Aorta (tissue), 5 donors: ENCODE measurements at regions not wholly inside any gene's neighbourhood (a gene's known extent, or its start where the extent isn't known, plus 50 kb on each side); places are given as distances from the start of the nearest gene placed in this dataset.

Experiments used
- ATAC-seq: fragments of 200-7000 bp; cut with Tn5 transposase; one replicate; pipeline ENCODE4 v1.9.1; 2022; ENCODE audit warnings: moderate library complexity; ENCODE audit not compliant: low FRiP score
- DNase-seq, 2 donors: peaks; one replicate each; pipeline ENCODE4 v3.0.0-alpha.2; 2020
- H3K27ac ChIP-seq, 2 donors: one replicate each; pipeline ENCODE4 v1.5.1; 2013; ENCODE audit warnings: low read length in 2 of 2, mild to moderate bottlenecking in 2 of 2, moderate library complexity in 2 of 2, control low read depth in 1 of 2, inconsistent platforms in 1 of 2, low read depth in 1 of 2
- H3K27me3 ChIP-seq, 2 donors: one replicate each; pipeline ENCODE4 v1.6.1; 2013; ENCODE audit warnings: control low read depth in 1 of 2, low read length in 1 of 2, mild to moderate bottlenecking in 1 of 2, moderate library complexity in 1 of 2; ENCODE audit not compliant: insufficient read depth in 2 of 2, control insufficient read depth in 1 of 2
- H3K36me3 ChIP-seq, 2 donors: one replicate each; pipeline ENCODE4 v1.6.1; 2013; ENCODE audit warnings: control low read depth in 1 of 2, low read length in 1 of 2, mild to moderate bottlenecking in 1 of 2; ENCODE audit not compliant: insufficient read depth in 2 of 2, control insufficient read depth in 1 of 2
- H3K4me1 ChIP-seq, 2 donors: one replicate each; pipeline ENCODE4 v1.6.1; 2013; ENCODE audit warnings: low read length in 2 of 2, control low read depth in 1 of 2, mild to moderate bottlenecking in 1 of 2, moderate library complexity in 1 of 2; ENCODE audit not compliant: insufficient read depth in 2 of 2, control insufficient read depth in 1 of 2
- H3K4me3 ChIP-seq, 2 donors: one replicate each; pipeline ENCODE4 v1.5.1; 2013; ENCODE audit warnings: low read length in 2 of 2, control low read depth in 1 of 2, mild to moderate bottlenecking in 1 of 2
- H3K9me3 ChIP-seq: one replicate; pipeline ENCODE4 v1.6.1; 2013; ENCODE audit warnings: mild to moderate bottlenecking, low read length; ENCODE audit not compliant: control insufficient read depth
- WGBS, 2 donors: extraction: QIAGEN DNeasy Blood & Tissue Kit; methylation state at CpG; one replicate each; pipeline ENCODE4 v1.1.7; 2013; 5-methylcytosine and 5-hydroxymethylcytosine counted together
- intact Hi-C, 2 donors: fragments of 100-400 bp; cut with DNase I; formaldehyde crosslinking; loops; one replicate each; pipeline versions ENCODE4 v1.14.2 to v1.15.0; 2022
- donor health status: healthy with polysubstance abuse.
- donor health status: Bipolar disorder and iron deficiency.
- donor health status: DM: no; HTN: no; CAD: no.
- donor health status: DM: no; HTN: no; CAD: no.
- donor health status: DM: yes; HTN: yes; CAD: no.

GRCh38 chr4:13851085-13851940 is 223.8 kb upstream of the BOD1L1 start:
- 85 to 88% methylated on average over 12 of the region's 12 CpGs for WGBS, 2 donors
- intact Hi-C loops = no loop called here
- H3K27ac ChIP-seq = no peak overlapping the region
- ATAC-seq (no peak), DNase-seq (no peak)
- H3K27me3 ChIP-seq = no peaks in the 10 kb centered on the region
- H3K4me1 ChIP-seq = no peaks in the 10 kb centered on the region
- H3K4me3 ChIP-seq = no peak overlapping the region
- H3K36me3 ChIP-seq = no peaks in the 10 kb centered on the region
- no peaks in the 10 kb centered on the region for H3K9me3 ChIP-seq

GRCh38 chr4:13852411-13852810 is 224.9 kb upstream of the BOD1L1 start:
- DNase-seq = no peak
- 94% methylated on average over 1 of the region's 1 CpG for WGBS, 2 donors
- no peak overlapping the region for H3K27ac ChIP-seq

GRCh38 chr4:13856387-13856786 is 228.9 kb upstream of the BOD1L1 start:
- ATAC-seq = no peak
- intact Hi-C loops = no loop called here

More at GRCh38 chr4:13852411-13852810, 224.9 kb upstream of the BOD1L1 start:
- H3K27me3 ChIP-seq = no peaks in the 10 kb centered on the region
- H3K4me1 ChIP-seq = no peaks in the 10 kb centered on the region
- ATAC-seq = no peak
- peaks cover 1% of the 10 kb centered on the region for H3K9me3 ChIP-seq
- no peak overlapping the region for H3K4me3 ChIP-seq
- intact Hi-C loops = no loop called here
- no peaks in the 10 kb centered on the region for H3K36me3 ChIP-seq

GRCh38 chr4:13857397-13857796 is 229.9 kb upstream of the BOD1L1 start:
- no peak overlapping the region for H3K4me3 ChIP-seq
- no peaks in the 10 kb centered on the region for H3K4me1 ChIP-seq
- H3K36me3 ChIP-seq = no peaks in the 10 kb centered on the region
- H3K27me3 ChIP-seq = no peaks in the 10 kb centered on the region
- no peak for ATAC-seq
- 69 to 73% methylated on average over 2 of the region's 2 CpGs for WGBS, 2 donors
- no peak for DNase-seq
- H3K9me3 ChIP-seq = peaks cover 1% of the 10 kb centered on the region
- no peak overlapping the region for H3K27ac ChIP-seq
- intact Hi-C loops = no loop called here

More at GRCh38 chr4:13856387-13856786, 228.9 kb upstream of the BOD1L1 start:
- no peaks in the 10 kb centered on the region for H3K4me1 ChIP-seq
- no peaks in the 10 kb centered on the region for H3K27me3 ChIP-seq
- no peak for DNase-seq
- no peaks in the 10 kb centered on the region for H3K36me3 ChIP-seq
- H3K4me3 ChIP-seq = no peak overlapping the region
- peaks cover 1% of the 10 kb centered on the region for H3K9me3 ChIP-seq
- WGBS, 2 donors = 87 to 92% methylated on average over 5 of the region's 5 CpGs
- no peak overlapping the region for H3K27ac ChIP-seq

- Histone ChIP-seq H3K4me3 (no peak overlapping the region), H3K36me3 (no peaks in the 10 kb centered on the region), H3K27me3 (no peaks in the 10 kb centered on the region), H3K4me1 (no peaks in the 10 kb centered on the region), H3K27ac (no peak overlapping the region), H3K9me3 (peaks cover 1% of the 10 kb centered on the region)
- DNase-seq = no peak
- intact Hi-C loops = no loop called here
- no peak for ATAC-seq
Measured at GRCh38 chr4:13857800-13858199, 230.3 kb upstream of the BOD1L1 start.

GRCh38 chr4:13859423-13859822 is 231.9 kb upstream of the BOD1L1 start:
- Histone ChIP-seq H3K4me3 (no peak overlapping the region), H3K27me3 (no peaks in the 10 kb centered on the region), H3K4me1 (no peaks in the 10 kb centered on the region), H3K36me3 (no peaks in the 10 kb centered on the region), H3K27ac (no peak overlapping the region), H3K9me3 (peaks cover 1% of the 10 kb centered on the region)
- no peak for DNase-seq
- 79 to 90% methylated on average over 3 of the region's 3 CpGs for WGBS, 2 donors
- intact Hi-C loops = no loop called here
- no peak for ATAC-seq

- H3K9me3 ChIP-seq = peaks cover 1% of the 10 kb centered on the region
- no peaks in the 10 kb centered on the region for H3K4me1 ChIP-seq
- H3K27ac ChIP-seq = no peak overlapping the region
- no peak overlapping the region for H3K4me3 ChIP-seq
- DNase-seq (no peak), ATAC-seq (no peak)
- H3K27me3 ChIP-seq = peaks cover 0 to under 1% of the 10 kb centered on the region in 2 donors
- intact Hi-C loops = no loop called here
- WGBS, 2 donors = 81 to 84% methylated on average over 1 of the region's 1 CpG
- no peaks in the 10 kb centered on the region for H3K36me3 ChIP-seq
Measured at GRCh38 chr4:13860126-13860525, 232.6 kb upstream of the BOD1L1 start.

GRCh38 chr4:13865871-13866669 is 238.5 kb upstream of the BOD1L1 start:
- WGBS, 2 donors = 35 to 38% methylated on average over 7 of the region's 7 CpGs
- Histone ChIP-seq H3K9me3 (no peaks in the 10 kb centered on the region), H3K36me3 (no peaks in the 10 kb centered on the region), H3K27ac (no peak overlapping the region), H3K4me1 (no peaks in the 10 kb centered on the region), H3K4me3 (no peak overlapping the region), H3K27me3 (peaks cover 0 to 3% of the 10 kb centered on the region in 2 donors)
- ATAC-seq (no peak), DNase-seq (no peak)
- intact Hi-C loops = no loop called here
